ENCODE measurements at regions not wholly inside any gene's neighbourhood (a gene's known extent, or its start where the extent isn't known, plus 50 kb on each side); places are given as distances from the start of the nearest gene placed in this dataset.
"Not testable (repeated sequence)": the region's sequence is repeated elsewhere in the genome, so short reads cannot be mapped to it uniquely, and the experiment has no call there.

GRCh38 chr1:116851189-116851588, 58.5 kb upstream of the PTGFRN start:
- DNase-seq (ENCODE audit: low read depth in 3 of 3), result not testable (repeated sequence)

- no peak for DNase-seq (ENCODE audit: low read depth in 3 of 3)
These were observed 57.9 kb upstream of the PTGFRN start for GRCh38 chr1:116851846-116852245.

- no peak for DNase-seq (ENCODE audit: low read depth in 3 of 3)
These were observed 57.3 kb upstream of the PTGFRN start for GRCh38 chr1:116852367-116852766.

GRCh38 chr1:116852910-116853309, 56.8 kb upstream of the PTGFRN start:
- DNase-seq (ENCODE audit: low read depth in 3 of 3), result no peak

- no peak for DNase-seq (ENCODE audit: low read depth in 3 of 3)
These were observed 55.9 kb upstream of the PTGFRN start for GRCh38 chr1:116853680-116854402.

GRCh38 chr1:116854403-116854690, 55.4 kb upstream of the PTGFRN start:
- DNase-seq (ENCODE audit: low read depth in 3 of 3), result no peak

- DNase-seq (ENCODE audit: low read depth in 3 of 3), result no peak
These were observed 55.0 kb upstream of the PTGFRN start for GRCh38 chr1:116854716-116855115.

GRCh38 chr1:116855191-116855619, 54.5 kb upstream of the PTGFRN start:
- no peak for DNase-seq (ENCODE audit: low read depth in 3 of 3)

- no peak for DNase-seq (ENCODE audit: low read depth in 3 of 3)
These were observed 53.9 kb upstream of the PTGFRN start for GRCh38 chr1:116855773-116856201.

- no peak for DNase-seq (ENCODE audit: low read depth in 3 of 3)
These were observed 53.4 kb upstream of the PTGFRN start for GRCh38 chr1:116856312-116856711.

GRCh38 chr1:116857092-116857491, 52.6 kb upstream of the PTGFRN start:
- no peak for DNase-seq (ENCODE audit: low read depth in 3 of 3)
